ENCODE measurements at regions not wholly inside any gene's neighbourhood (a gene's known extent, or its start where the extent isn't known, plus 50 kb on each side); places are given as distances from the start of the nearest gene placed in this dataset.
"Not testable (repeated sequence)": the region's sequence is repeated elsewhere in the genome, so short reads cannot be mapped to it uniquely, and the experiment has no call there.

DNA sequence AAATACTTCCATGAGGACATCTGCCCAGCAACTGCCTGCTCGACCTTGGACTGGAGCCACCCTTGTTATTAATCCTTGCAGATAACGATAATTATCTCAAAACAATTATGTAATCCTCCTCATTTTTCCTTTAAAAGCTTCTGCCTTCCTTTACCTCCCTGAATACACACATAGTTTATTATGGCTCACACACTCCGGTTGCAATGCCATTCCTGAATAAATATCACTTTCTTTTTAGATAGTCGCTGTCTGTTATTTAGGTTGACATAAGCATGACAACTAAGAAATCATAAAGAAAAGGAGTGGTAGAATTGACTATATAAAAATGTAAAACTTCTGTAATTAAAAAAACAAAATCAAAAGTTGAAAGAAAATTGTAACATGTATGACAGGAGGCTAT lies 64.8 kb downstream of the B4GALT7 start:
- H3K36me3 ChIP-seq (ENCODE audit: control insufficient read depth in 3 of 3, insufficient read depth in 2 of 3, low read depth in 1 of 3, low read length in 3 of 3); H3K4me3 ChIP-seq (ENCODE audit: low read depth in 1 of 3, low read length in 3 of 3); H3K9me3 ChIP-seq (ENCODE audit: control insufficient read depth in 2 of 2, insufficient read depth in 1 of 2, low read depth in 1 of 2, low read length in 1 of 2); H3K27ac ChIP-seq (ENCODE audit: low read depth in 1 of 3, low read length in 2 of 3); H3K27me3 ChIP-seq (ENCODE audit: control insufficient read depth in 3 of 3, insufficient read depth in 3 of 3, low read length in 3 of 3); FAIRE-seq; H3K4me1 ChIP-seq (ENCODE audit: control insufficient read depth in 3 of 3, insufficient read depth in 2 of 3, low read depth in 1 of 3, low read length in 2 of 3): not testable (repeated sequence)
- peak in 1 of 2 donors; percentile 3 for DNase-seq
- 19 to 58% (median 48%) methylated on average over 3 of the region's 4 CpGs for WGBS, 3 donors

DNA sequence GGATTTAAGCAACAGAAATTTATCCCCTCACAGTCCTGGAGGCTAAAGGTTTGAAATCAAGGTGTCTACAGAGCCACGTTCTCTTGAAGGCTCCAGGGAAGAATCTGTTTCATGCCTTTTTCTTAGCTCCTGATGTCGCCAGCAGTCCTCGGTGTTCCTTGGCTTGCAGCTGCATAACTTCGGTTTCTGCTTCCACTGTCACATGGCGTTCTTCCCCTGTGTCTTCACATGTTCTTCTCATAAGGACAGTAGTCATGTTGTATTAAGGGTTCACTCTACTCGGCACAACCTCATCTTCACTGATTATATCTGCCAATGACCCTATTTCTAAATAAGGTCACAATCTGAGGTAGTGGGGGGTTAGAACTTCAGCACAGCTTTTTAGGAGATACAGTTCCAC lies 65.2 kb downstream of the B4GALT7 start:
- H3K36me3 ChIP-seq (ENCODE audit: control insufficient read depth in 3 of 3, insufficient read depth in 2 of 3, low read depth in 1 of 3, low read length in 3 of 3); H3K27ac ChIP-seq (ENCODE audit: low read depth in 1 of 3, low read length in 2 of 3); H3K4me1 ChIP-seq (ENCODE audit: control insufficient read depth in 3 of 3, insufficient read depth in 2 of 3, low read depth in 1 of 3, low read length in 2 of 3); H3K9me3 ChIP-seq (ENCODE audit: control insufficient read depth in 2 of 2, insufficient read depth in 1 of 2, low read depth in 1 of 2, low read length in 1 of 2); H3K4me3 ChIP-seq (ENCODE audit: low read depth in 1 of 3, low read length in 3 of 3); FAIRE-seq; DNase-seq; H3K27me3 ChIP-seq (ENCODE audit: control insufficient read depth in 3 of 3, insufficient read depth in 3 of 3, low read length in 3 of 3): not testable (repeated sequence)
- 56 to 57% methylated on average over 2 to 4 of the region's 6 CpGs; no CpG with 5 or more reads in 1 of the 3 donors for WGBS, 3 donors

DNA sequence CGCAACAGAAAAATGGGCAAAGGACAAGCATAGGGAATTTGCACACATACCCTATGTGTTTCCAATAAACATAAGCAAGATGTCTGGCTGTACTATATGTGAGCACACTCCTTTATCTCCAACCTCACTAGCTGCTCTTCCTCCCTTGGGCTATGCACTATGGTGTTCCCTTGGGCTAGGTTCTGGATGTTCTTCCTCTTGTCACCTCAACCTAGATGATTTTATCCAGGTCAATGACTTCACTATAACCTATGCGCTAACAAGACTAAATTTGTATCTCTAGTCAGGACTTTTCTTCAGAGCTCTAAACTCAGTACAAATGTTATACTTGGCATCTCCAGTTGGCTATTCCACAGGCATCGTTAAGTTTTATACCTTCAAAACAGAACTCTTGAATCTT lies 66.0 kb downstream of the B4GALT7 start:
- not testable (repeated sequence) for H3K4me3 ChIP-seq (ENCODE audit: low read depth in 1 of 3, low read length in 3 of 3); H3K36me3 ChIP-seq (ENCODE audit: control insufficient read depth in 3 of 3, insufficient read depth in 2 of 3, low read depth in 1 of 3, low read length in 3 of 3); H3K27ac ChIP-seq (ENCODE audit: low read depth in 1 of 3, low read length in 2 of 3); H3K9me3 ChIP-seq (ENCODE audit: control insufficient read depth in 2 of 2, insufficient read depth in 1 of 2, low read depth in 1 of 2, low read length in 1 of 2); FAIRE-seq; H3K4me1 ChIP-seq (ENCODE audit: control insufficient read depth in 3 of 3, insufficient read depth in 2 of 3, low read depth in 1 of 3, low read length in 2 of 3); H3K27me3 ChIP-seq (ENCODE audit: control insufficient read depth in 3 of 3, insufficient read depth in 3 of 3, low read length in 3 of 3); DNase-seq
- WGBS, 3 donors, result 100% methylated on average over 1 of the region's 3 CpGs; no CpG with 5 or more reads in 1 of the 3 donors

DNA sequence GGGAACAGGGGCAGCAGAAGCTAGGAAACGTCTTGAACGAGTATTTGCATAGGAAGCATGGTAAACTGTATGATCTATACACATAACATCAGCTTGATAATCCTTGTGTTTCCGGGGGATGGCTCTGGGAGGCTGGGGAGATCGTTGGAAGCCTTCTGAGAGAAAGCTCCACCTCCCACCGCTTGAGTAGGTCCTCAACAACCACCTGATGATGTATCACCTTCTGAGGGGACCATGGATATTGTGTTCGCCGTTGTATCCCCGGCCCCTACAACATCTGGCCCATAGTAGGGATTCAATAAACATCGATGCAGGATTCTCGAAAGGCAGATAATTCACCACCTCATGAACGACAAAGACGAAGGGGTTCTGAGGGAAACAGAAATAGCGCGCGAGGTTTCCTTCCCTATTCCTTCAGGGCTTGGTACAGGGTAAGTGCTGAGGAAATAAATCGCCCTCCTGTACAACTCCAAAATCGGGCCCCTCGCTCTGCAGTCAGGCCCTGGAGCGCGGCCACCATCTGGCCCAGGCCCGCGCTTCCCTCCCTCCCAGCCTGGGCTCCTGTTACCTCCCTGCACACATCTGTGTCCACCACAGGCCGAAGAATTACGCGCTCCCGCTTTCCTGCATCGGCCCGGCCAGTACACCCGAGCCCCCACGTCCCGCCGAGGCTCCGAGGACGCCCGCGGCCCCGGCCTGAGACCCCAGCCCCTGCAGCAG lies 71.3 kb downstream of the B4GALT7 start:
- not testable (repeated sequence) for H3K36me3 ChIP-seq (ENCODE audit: control insufficient read depth in 3 of 3, insufficient read depth in 2 of 3, low read depth in 1 of 3, low read length in 3 of 3); H3K27ac ChIP-seq (ENCODE audit: low read depth in 1 of 3, low read length in 2 of 3); H3K27me3 ChIP-seq (ENCODE audit: control insufficient read depth in 3 of 3, insufficient read depth in 3 of 3, low read length in 3 of 3); FAIRE-seq; H3K9me3 ChIP-seq (ENCODE audit: control insufficient read depth in 2 of 2, insufficient read depth in 1 of 2, low read depth in 1 of 2, low read length in 1 of 2); H3K4me1 ChIP-seq (ENCODE audit: control insufficient read depth in 3 of 3, insufficient read depth in 2 of 3, low read depth in 1 of 3, low read length in 2 of 3); DNase-seq
- WGBS, 3 donors, result 7 to 17% (median 13%) methylated on average over 5 to 7 of the region's 37 CpGs
- H3K4me3 ChIP-seq (ENCODE audit: low read depth in 1 of 3, low read length in 3 of 3), result peak overlapping the region in 1 of 3 donors; percentile 28

DNA sequence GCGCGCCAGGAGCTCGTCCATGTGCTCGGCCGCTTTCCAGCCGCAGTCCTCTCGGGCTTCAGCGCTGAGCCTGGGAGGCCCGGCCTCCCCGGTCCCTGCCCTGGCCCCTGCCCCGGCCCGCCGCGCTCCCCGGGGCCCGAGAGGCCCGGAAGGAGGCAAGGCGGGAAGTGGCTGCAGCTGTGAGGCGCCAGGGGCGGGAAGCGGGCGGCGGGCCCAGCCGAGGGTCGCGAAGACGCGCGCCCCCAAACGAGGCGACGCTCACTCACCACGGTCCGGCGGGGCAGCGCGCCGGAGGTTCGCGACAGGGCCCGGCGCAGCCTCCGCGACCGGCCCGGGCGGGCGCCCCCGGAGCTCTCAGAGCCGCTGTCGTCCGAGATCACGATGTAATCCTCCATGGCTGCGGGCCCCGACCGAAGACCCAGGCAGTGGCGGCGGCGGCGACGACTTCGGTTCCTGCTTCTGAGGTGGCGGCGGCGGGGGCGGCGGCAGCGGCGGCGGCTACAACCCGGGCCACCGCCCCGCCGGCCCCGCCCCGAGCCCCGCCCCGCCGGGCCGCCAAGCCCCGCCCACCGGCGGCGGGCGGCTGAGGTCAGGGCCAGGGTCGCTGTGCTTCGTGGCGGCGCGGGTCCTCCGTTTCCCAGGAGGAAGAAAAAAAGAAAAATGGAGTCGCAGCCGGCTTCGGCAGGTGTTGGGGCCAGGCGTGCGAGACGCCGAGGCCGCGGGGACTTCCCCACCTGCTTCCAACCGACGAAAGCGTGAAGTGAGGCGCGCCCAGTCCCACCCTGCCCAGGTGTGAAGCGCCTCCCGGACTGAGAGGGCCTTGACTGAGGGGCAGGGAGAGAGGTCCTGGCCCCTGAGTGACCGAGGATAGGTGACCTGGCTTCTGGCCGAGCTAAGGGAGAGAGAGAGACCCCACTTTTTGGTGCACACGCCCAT lies 72.1 kb downstream of the B4GALT7 start:
- Histone ChIP-seq H3K4me3 (ENCODE audit: low read depth in 1 of 3, low read length in 3 of 3) (peak overlapping the region in 2 of 3 donors; percentile 41 to 64), H3K27ac (ENCODE audit: low read depth in 1 of 3, low read length in 2 of 3) (peak overlapping the region in 2 of 3 donors; percentile 41 to 44)
- not testable (repeated sequence) for H3K9me3 ChIP-seq (ENCODE audit: control insufficient read depth in 2 of 2, insufficient read depth in 1 of 2, low read depth in 1 of 2, low read length in 1 of 2); H3K4me1 ChIP-seq (ENCODE audit: control insufficient read depth in 3 of 3, insufficient read depth in 2 of 3, low read depth in 1 of 3, low read length in 2 of 3); FAIRE-seq; H3K27me3 ChIP-seq (ENCODE audit: control insufficient read depth in 3 of 3, insufficient read depth in 3 of 3, low read length in 3 of 3); H3K36me3 ChIP-seq (ENCODE audit: control insufficient read depth in 3 of 3, insufficient read depth in 2 of 3, low read depth in 1 of 3, low read length in 3 of 3)
- DNase-seq, result peak; percentile 40 to 63
- WGBS, 3 donors, result 0 to 1% (median 0%) methylated on average over 17 to 56 of the region's 110 CpGs
